Mesodermal cell (in vitro differentiated cells): ENCODE measurements at regions not wholly inside any gene's neighbourhood (a gene's known extent, or its start where the extent isn't known, plus 50 kb on each side); places are given as distances from the start of the nearest gene placed in this dataset.
A peak's percentile ranks its signal among the peaks of the same experiment; 100 is the strongest.

ENCODE experiments used
- H3K27ac ChIP-seq: 2 replicates; pipeline ENCODE4 v1.7.0; 2013; ENCODE audit warnings: mild to moderate bottlenecking, low read depth, low read length, moderate library complexity; ENCODE audit not compliant: severe bottlenecking
- H3K36me3 ChIP-seq: 2 replicates; pipeline ENCODE4 v1.7.1; 2013; ENCODE audit warnings: mild to moderate bottlenecking, low read length, moderate library complexity; ENCODE audit not compliant: control insufficient read depth, insufficient read depth
- H3K4me1 ChIP-seq: one replicate; pipeline ENCODE4 v1.7.1; 2013; ENCODE audit warnings: mild to moderate bottlenecking, low read length; ENCODE audit not compliant: insufficient read depth, control insufficient read depth, poor library complexity, severe bottlenecking
- H3K4me3 ChIP-seq: 2 replicates; pipeline ENCODE4 v1.7.0; 2013; ENCODE audit warnings: low read length, control low read depth, mild to moderate bottlenecking; ENCODE audit not compliant: insufficient read depth, poor library complexity, severe bottlenecking; ENCODE audit errors: extremely low read depth
- H3K9me3 ChIP-seq: 2 replicates; pipeline ENCODE4 v1.7.1; 2013; ENCODE audit warnings: mild to moderate bottlenecking, low read length, moderate library complexity; ENCODE audit not compliant: control insufficient read depth
- WGBS, 2 experiments: methylation state at CpG; one replicate each; pipeline ENCODE4 v1.1.5; 2013; ENCODE audit warnings: missing lambda C conversion rate in 2 of 2; ENCODE audit not compliant: insufficient coverage in 2 of 2; 5-methylcytosine and 5-hydroxymethylcytosine counted together

GRCh38 chr13:76690611-76691010 is 195.6 kb downstream of the KCTD12 start:
- Histone ChIP-seq H3K4me3 (no peak overlapping the region), H3K9me3 (peaks cover 7% of the 10 kb centered on the region), H3K4me1 (peaks cover 2% of the 10 kb centered on the region), H3K27ac (no peak overlapping the region), H3K36me3 (no peaks in the 10 kb centered on the region)
- WGBS, 2 experiments, result 67 to 71% methylated on average over 2 of the region's 2 CpGs

- Histone ChIP-seq H3K27ac (no peak overlapping the region), H3K4me3 (no peak overlapping the region), H3K4me1 (peaks cover 1% of the 10 kb centered on the region), H3K36me3 (no peaks in the 10 kb centered on the region), H3K9me3 (peaks cover 7% of the 10 kb centered on the region)
- WGBS, 2 experiments, result 100% methylated on average over 1 of the region's 4 CpGs
Measured at GRCh38 chr13:76687467-76687866, 198.7 kb downstream of the KCTD12 start.

GRCh38 chr13:76685938-76686337 is 200.3 kb downstream of the KCTD12 start:
- WGBS, 2 experiments, result 96 to 100% methylated on average over 2 to 4 of the region's 5 CpGs
- H3K27ac ChIP-seq, result no peak overlapping the region

GRCh38 chr13:76684336-76684735 is 201.9 kb downstream of the KCTD12 start:
- no peaks in the 10 kb centered on the region for H3K36me3 ChIP-seq
- 85 to 94% methylated on average over 1 of the region's 1 CpG for WGBS, 2 experiments
- no peaks in the 10 kb centered on the region for H3K4me1 ChIP-seq
- no peak overlapping the region for H3K4me3 ChIP-seq
- H3K9me3 ChIP-seq, result peaks cover 6% of the 10 kb centered on the region
- no peak overlapping the region for H3K27ac ChIP-seq

More at GRCh38 chr13:76685938-76686337, 200.3 kb downstream of the KCTD12 start:
- Histone ChIP-seq H3K4me3 (no peak overlapping the region), H3K4me1 (no peaks in the 10 kb centered on the region), H3K36me3 (no peaks in the 10 kb centered on the region), H3K9me3 (peaks cover 7% of the 10 kb centered on the region)

GRCh38 chr13:76683854-76684253 is 202.4 kb downstream of the KCTD12 start:
- Histone ChIP-seq H3K4me1 (no peaks in the 10 kb centered on the region), H3K4me3 (no peak overlapping the region), H3K36me3 (no peaks in the 10 kb centered on the region), H3K9me3 (peaks cover 1% of the 10 kb centered on the region), H3K27ac (no peak overlapping the region)
- no CpG with 5 or more reads among the region's 2 CpGs for WGBS, 2 experiments

- Histone ChIP-seq H3K9me3 (no peaks in the 10 kb centered on the region), H3K4me3 (no peak overlapping the region), H3K36me3 (no peaks in the 10 kb centered on the region), H3K27ac (no peak overlapping the region), H3K4me1 (no peaks in the 10 kb centered on the region)
- 88% methylated on average over 1 of the region's 2 CpGs; no CpG with 5 or more reads in 1 of the 2 experiments for WGBS, 2 experiments
Measured at GRCh38 chr13:76683168-76683567, 203.0 kb downstream of the KCTD12 start.

- Histone ChIP-seq H3K27ac (no peak overlapping the region), H3K36me3 (no peaks in the 10 kb centered on the region), H3K9me3 (no peaks in the 10 kb centered on the region), H3K4me1 (no peaks in the 10 kb centered on the region), H3K4me3 (no peak overlapping the region)
- 100% methylated on average over 1 of the region's 2 CpGs; no CpG with 5 or more reads in 1 of the 2 experiments for WGBS, 2 experiments
Measured at GRCh38 chr13:76680112-76680511, 206.1 kb downstream of the KCTD12 start.

- H3K4me3 ChIP-seq, result no peak overlapping the region
- no peaks in the 10 kb centered on the region for H3K36me3 ChIP-seq
- WGBS, 2 experiments, result 67 to 96% methylated on average over 1 to 2 of the region's 3 CpGs
- no peaks in the 10 kb centered on the region for H3K9me3 ChIP-seq
- no peaks in the 10 kb centered on the region for H3K4me1 ChIP-seq
- no peak overlapping the region for H3K27ac ChIP-seq
Measured at GRCh38 chr13:76677043-76677442, 209.2 kb downstream of the KCTD12 start.

GRCh38 chr13:76672420-76672819 is 213.8 kb downstream of the KCTD12 start:
- Histone ChIP-seq H3K36me3 (no peaks in the 10 kb centered on the region), H3K4me1 (peaks cover 11% of the 10 kb centered on the region), H3K4me3 (no peak overlapping the region), H3K9me3 (no peaks in the 10 kb centered on the region), H3K27ac (no peak overlapping the region)
- WGBS, 2 experiments, result 100% methylated on average over 2 of the region's 2 CpGs; no CpG with 5 or more reads in 1 of the 2 experiments

GRCh38 chr13:76668716-76669115 is 217.5 kb downstream of the KCTD12 start:
- peaks cover 11% of the 10 kb centered on the region for H3K4me1 ChIP-seq
- H3K4me3 ChIP-seq, result no peak overlapping the region
- H3K27ac ChIP-seq, result no peak overlapping the region
- H3K36me3 ChIP-seq, result no peaks in the 10 kb centered on the region
- no peaks in the 10 kb centered on the region for H3K9me3 ChIP-seq
- WGBS, 2 experiments, result 95 to 96% methylated on average over 3 to 4 of the region's 5 CpGs

- peaks cover 11% of the 10 kb centered on the region for H3K4me1 ChIP-seq
- WGBS, 2 experiments, result no CpG with 5 or more reads among the region's 2 CpGs
- peak overlapping the region; percentile 38 for H3K27ac ChIP-seq
- no peaks in the 10 kb centered on the region for H3K9me3 ChIP-seq
- H3K36me3 ChIP-seq, result no peaks in the 10 kb centered on the region
- no peak overlapping the region for H3K4me3 ChIP-seq
Measured at GRCh38 chr13:76668141-76668540, 218.1 kb downstream of the KCTD12 start.
